RWPE2 (cell line): ENCODE measurements at regions not wholly inside any gene's neighbourhood (a gene's known extent, or its start where the extent isn't known, plus 50 kb on each side); places are given as distances from the start of the nearest gene placed in this dataset.

Experiments
- ATAC-seq: fragments of 200-7000 bp; cut with Tn5 transposase; 3 replicates; pipeline ENCODE4 v1.9.1; 2021; ENCODE audit warnings: low read depth
- DNase-seq: peaks from one replicate; pipeline ENCODE4 v3.0.0-alpha.2; 2020; ENCODE audit warnings: low spot score
- H3K27ac ChIP-seq: fragments of 450-650 bp; 2 replicates; pipeline ENCODE4 v1.5.1; 2017; ENCODE audit warnings: mild to moderate bottlenecking; ENCODE audit not compliant: poor library complexity, severe bottlenecking
- H3K27me3 ChIP-seq: fragments of 250-450 bp; sonication (Bioruptor Pico); 2 replicates; pipeline ENCODE4 v1.5.1; 2021; ENCODE audit warnings: mild to moderate bottlenecking, moderate library complexity; ENCODE audit not compliant: insufficient read depth, poor library complexity, severe bottlenecking
- H3K36me3 ChIP-seq: fragments of 250-450 bp; sonication (Bioruptor Pico); 2 replicates; pipeline ENCODE4 v1.5.1; 2020; ENCODE audit warnings: low read depth, mild to moderate bottlenecking, moderate library complexity
- H3K4me1 ChIP-seq: fragments of 250-450 bp; sonication (Bioruptor Pico); 2 replicates; pipeline ENCODE4 v1.5.1; 2021; ENCODE audit warnings: mild to moderate bottlenecking, moderate library complexity; ENCODE audit not compliant: insufficient read depth, poor library complexity, severe bottlenecking
- H3K4me3 ChIP-seq: fragments of 250-450 bp; sonication (Bioruptor Pico); 2 replicates; pipeline ENCODE4 v1.5.1; 2021; ENCODE audit warnings: mild to moderate bottlenecking, moderate library complexity; ENCODE audit not compliant: severe bottlenecking
- H3K9me3 ChIP-seq: fragments of 250-450 bp; sonication (Bioruptor Pico); 2 replicates; pipeline ENCODE4 v1.5.1; 2021; ENCODE audit warnings: mild to moderate bottlenecking, moderate library complexity; ENCODE audit not compliant: severe bottlenecking
- TF ChIP-seq, protein P1 (sequence below): fragments of 450-650 bp; IDR thresholded peaks from one replicate; pipeline ENCODE4 v1.5.1; 2017; ENCODE audit warnings: mild to moderate bottlenecking, moderate library complexity; ENCODE audit not compliant: poor library complexity, severe bottlenecking

DNA sequence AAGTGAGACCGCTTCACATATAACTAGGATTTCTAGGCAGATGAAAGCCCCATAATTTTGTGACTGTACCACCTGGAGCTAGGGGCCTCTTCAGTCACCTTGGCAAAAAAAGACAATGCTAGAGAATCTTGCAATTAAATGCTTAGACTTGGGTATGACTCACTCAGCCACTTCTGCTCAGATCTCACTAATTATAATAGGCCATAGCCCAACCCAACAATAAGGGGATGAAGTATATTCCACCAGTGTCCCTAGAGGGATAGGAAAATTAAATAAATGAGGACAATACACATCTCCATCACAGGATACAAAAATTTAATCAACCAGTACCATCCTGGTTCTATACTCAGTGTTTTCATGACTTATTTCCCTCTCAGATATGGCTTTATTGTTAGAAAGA lies 1079.9 kb upstream of the C9orf72 start:
- Histone ChIP-seq H3K36me3 (no peaks in the 10 kb centered on the region), H3K9me3 (no peaks in the 10 kb centered on the region), H3K27ac (no peak overlapping the region), H3K4me1 (no peaks in the 10 kb centered on the region), H3K27me3 (no peaks in the 10 kb centered on the region), H3K4me3 (no peak overlapping the region)
- TF ChIP-seq, protein P1, sequence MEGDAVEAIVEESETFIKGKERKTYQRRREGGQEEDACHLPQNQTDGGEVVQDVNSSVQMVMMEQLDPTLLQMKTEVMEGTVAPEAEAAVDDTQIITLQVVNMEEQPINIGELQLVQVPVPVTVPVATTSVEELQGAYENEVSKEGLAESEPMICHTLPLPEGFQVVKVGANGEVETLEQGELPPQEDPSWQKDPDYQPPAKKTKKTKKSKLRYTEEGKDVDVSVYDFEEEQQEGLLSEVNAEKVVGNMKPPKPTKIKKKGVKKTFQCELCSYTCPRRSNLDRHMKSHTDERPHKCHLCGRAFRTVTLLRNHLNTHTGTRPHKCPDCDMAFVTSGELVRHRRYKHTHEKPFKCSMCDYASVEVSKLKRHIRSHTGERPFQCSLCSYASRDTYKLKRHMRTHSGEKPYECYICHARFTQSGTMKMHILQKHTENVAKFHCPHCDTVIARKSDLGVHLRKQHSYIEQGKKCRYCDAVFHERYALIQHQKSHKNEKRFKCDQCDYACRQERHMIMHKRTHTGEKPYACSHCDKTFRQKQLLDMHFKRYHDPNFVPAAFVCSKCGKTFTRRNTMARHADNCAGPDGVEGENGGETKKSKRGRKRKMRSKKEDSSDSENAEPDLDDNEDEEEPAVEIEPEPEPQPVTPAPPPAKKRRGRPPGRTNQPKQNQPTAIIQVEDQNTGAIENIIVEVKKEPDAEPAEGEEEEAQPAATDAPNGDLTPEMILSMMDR = no peak
- ATAC-seq (no peak), DNase-seq (no peak)

DNA sequence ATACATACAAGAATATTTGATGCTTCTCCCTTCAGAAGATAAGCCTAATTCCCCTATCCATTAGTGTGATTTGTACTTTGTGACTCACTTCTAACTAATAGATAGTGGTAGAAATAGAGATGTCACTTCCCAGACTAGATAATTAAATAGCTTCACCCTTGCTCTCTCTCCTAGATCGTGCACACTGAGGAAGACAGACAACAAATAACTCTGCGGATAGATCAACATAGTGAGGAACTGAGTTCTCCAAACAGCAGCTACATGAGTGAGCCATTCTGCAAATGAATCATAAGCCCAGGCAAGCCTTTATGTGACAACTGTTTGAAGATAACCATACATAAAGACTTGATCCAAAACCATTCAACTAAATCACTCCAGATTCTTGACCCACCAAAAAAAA lies 1083.4 kb upstream of the C9orf72 start:
- H3K4me3 ChIP-seq = no peak overlapping the region
- no peaks in the 10 kb centered on the region for H3K4me1 ChIP-seq
- DNase-seq (no peak), ATAC-seq (no peak)
- TF ChIP-seq, protein P1 = no peak
- H3K9me3 ChIP-seq = no peaks in the 10 kb centered on the region
- H3K27ac ChIP-seq = no peak overlapping the region
- H3K27me3 ChIP-seq = no peaks in the 10 kb centered on the region
- H3K36me3 ChIP-seq = no peaks in the 10 kb centered on the region

DNA sequence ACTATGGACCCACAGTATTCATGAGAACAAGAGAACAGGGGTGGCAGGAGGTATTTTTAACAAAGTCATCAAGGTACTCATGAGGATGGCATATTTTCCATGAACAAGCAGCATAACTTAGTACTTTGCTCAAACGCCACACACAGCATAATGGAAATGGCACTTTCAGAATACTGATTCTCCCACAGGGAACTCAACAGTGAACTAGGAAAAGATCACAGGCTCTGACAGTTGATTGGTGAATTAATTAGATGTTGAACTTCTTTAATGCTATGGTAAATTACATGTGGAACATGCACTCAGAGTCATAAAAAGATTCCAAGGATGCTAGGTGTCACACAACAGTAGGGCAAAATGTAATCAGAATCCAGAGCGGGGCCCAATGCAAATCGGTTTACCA lies 1088.6 kb upstream of the C9orf72 start:
- no peak overlapping the region for H3K4me3 ChIP-seq
- H3K27me3 ChIP-seq = no peaks in the 10 kb centered on the region
- ATAC-seq = no peak
- no peaks in the 10 kb centered on the region for H3K9me3 ChIP-seq
- no peaks in the 10 kb centered on the region for H3K4me1 ChIP-seq
- no peaks in the 10 kb centered on the region for H3K36me3 ChIP-seq
- TF ChIP-seq, protein P1 = no peak
- no peak for DNase-seq
- no peak overlapping the region for H3K27ac ChIP-seq

DNA sequence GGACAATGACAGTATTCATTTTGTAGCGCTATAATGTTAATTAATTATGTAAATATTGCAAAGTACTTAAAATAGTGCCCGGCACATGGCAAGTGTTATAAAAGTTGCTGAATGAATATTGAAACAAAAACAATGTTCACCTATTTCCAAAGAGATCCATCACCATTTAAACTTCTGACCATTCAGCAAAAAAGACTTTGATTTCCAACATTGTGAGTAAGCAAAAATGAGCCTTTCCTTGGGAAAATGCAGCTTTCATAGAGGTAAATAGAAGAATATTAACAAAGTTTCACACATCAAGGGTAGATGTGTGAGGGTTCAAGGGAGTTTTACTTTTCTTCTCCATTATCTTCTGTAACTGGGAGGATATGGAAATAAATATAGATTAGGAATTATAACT lies 1089.4 kb upstream of the C9orf72 start:
- TF ChIP-seq, protein P1 = no peak
- no peak for ATAC-seq
- no peaks in the 10 kb centered on the region for H3K4me1 ChIP-seq
- H3K4me3 ChIP-seq = no peak overlapping the region
- no peaks in the 10 kb centered on the region for H3K9me3 ChIP-seq
- H3K27ac ChIP-seq = no peak overlapping the region
- DNase-seq = no peak
- H3K27me3 ChIP-seq = no peaks in the 10 kb centered on the region
- no peaks in the 10 kb centered on the region for H3K36me3 ChIP-seq

DNA sequence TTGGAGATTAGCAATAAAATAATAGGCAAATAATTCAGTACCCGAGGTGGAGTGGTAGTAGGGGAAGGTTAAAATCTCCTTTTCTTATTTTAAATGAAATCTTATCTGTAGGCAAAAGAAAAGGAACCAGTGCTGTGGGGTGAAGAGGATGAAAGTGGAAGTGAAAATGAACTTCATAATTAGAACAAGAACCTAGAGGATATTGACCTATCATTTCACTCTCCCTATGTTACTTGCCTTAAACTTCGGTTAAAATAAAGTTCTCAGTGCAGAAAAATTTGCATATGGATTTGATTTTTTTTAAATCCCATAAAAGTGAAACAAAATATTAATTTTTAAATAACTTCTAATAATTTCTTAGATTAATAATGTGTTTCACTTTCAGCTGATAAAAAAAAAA lies 1094.9 kb upstream of the C9orf72 start:
- ATAC-seq (no peak), DNase-seq (no peak)
- Histone ChIP-seq H3K9me3 (no peaks in the 10 kb centered on the region), H3K4me3 (no peak overlapping the region), H3K27ac (no peak overlapping the region), H3K27me3 (no peaks in the 10 kb centered on the region), H3K36me3 (no peaks in the 10 kb centered on the region), H3K4me1 (no peaks in the 10 kb centered on the region)
- TF ChIP-seq, protein P1 = no peak
